Activated naive CD4-positive, alpha-beta T cell treated with anti-CD3 and anti-CD28 coated beads, Interleukin-2, amount 50 U/mL, for 24 hours (primary cell): ENCODE measurements at regions not wholly inside any gene's neighbourhood (a gene's known extent, or its start where the extent isn't known, plus 50 kb on each side); places are given as distances from the start of the nearest gene placed in this dataset.
"Not testable (repeated sequence)": the region's sequence is repeated elsewhere in the genome, so short reads cannot be mapped to it uniquely, and the experiment has no call there.

Source experiments
- H3K27ac Mint-ChIP-seq: one replicate; pipeline ENCODE4 v1.8.0; 2021; ENCODE audit warnings: mild to moderate bottlenecking, mixed read lengths
- H3K27me3 Mint-ChIP-seq: one replicate; pipeline ENCODE4 v1.8.0; 2021; ENCODE audit warnings: mixed read lengths
- H3K36me3 Mint-ChIP-seq: one replicate; pipeline ENCODE4 v1.8.0; 2021; ENCODE audit warnings: mixed read lengths
- H3K4me1 Mint-ChIP-seq: one replicate; pipeline ENCODE4 v1.8.0; 2021; ENCODE audit warnings: mixed read lengths
- H3K4me3 Mint-ChIP-seq: one replicate; pipeline ENCODE4 v1.8.0; 2021; ENCODE audit warnings: mild to moderate bottlenecking, mixed read lengths
- H3K9me3 Mint-ChIP-seq: one replicate; pipeline ENCODE4 v1.8.0; 2021; ENCODE audit warnings: mixed read lengths

DNA sequence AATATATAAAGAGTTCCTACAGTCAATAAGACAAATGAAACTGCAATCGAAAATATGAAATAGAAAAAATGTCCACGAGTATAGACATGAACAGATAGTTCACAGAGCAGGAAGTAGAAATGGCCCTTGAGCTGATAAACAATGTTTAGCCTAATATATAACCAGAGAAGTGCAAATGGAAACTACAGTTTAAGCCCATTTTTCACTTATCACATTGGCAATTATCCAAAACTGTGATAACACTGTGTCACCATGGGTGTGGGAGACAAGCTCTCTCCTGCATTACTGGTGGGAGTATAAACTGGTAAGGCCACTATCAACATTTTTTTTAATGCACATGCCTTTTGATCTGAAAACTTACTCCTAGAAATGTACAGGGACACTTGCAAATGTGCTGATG, 112.4 kb downstream of the TNFRSF13B start:
- not testable (repeated sequence) for H3K27ac Mint-ChIP-seq, H3K4me1 Mint-ChIP-seq, H3K27me3 Mint-ChIP-seq, H3K9me3 Mint-ChIP-seq, H3K4me3 Mint-ChIP-seq, H3K36me3 Mint-ChIP-seq

DNA sequence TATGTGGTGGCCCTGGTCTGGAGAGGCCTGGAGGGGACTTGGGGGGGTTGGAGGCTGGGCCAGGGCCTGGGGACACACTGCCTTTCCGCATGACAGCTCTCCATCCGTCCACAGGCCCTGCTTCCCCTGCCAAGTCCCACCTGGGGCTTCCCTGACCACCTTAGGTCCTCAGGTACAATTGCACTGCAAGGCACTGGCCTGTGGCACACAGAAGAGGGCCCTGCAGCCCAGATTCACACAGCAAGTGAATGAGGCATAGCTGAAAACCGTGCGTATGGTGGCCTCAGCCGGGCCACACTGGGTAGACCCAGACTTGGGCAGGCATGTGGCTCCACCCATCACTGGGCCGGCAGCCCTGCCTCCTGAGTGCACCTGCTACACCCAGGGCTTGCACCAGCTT, 114.2 kb downstream of the TNFRSF13B start:
- H3K4me1 Mint-ChIP-seq, H3K9me3 Mint-ChIP-seq, H3K4me3 Mint-ChIP-seq, H3K27ac Mint-ChIP-seq, H3K27me3 Mint-ChIP-seq, H3K36me3 Mint-ChIP-seq: not testable (repeated sequence)

DNA sequence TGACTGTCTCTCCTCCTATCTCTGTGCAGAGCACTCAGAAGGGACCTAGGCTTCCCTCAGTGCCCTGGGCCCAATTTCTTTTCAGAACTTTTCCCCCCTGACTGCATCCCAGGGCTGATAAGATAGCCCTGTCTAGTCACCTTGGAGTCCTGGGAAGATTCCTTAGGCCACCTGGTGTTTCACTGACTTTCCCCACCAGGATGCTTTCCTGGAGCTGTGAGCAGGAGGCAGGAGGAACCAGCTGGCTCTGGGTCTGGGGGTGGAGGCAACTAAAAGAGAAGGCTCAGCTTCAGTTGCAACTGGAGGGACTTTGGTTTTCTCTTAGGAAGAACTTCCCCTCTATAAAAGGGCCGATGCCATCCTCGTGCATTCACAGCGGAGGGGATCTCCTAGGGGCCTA, 115.1 kb downstream of the TNFRSF13B start:
- not testable (repeated sequence) for H3K9me3 Mint-ChIP-seq, H3K4me3 Mint-ChIP-seq, H3K36me3 Mint-ChIP-seq, H3K27ac Mint-ChIP-seq, H3K27me3 Mint-ChIP-seq, H3K4me1 Mint-ChIP-seq

DNA sequence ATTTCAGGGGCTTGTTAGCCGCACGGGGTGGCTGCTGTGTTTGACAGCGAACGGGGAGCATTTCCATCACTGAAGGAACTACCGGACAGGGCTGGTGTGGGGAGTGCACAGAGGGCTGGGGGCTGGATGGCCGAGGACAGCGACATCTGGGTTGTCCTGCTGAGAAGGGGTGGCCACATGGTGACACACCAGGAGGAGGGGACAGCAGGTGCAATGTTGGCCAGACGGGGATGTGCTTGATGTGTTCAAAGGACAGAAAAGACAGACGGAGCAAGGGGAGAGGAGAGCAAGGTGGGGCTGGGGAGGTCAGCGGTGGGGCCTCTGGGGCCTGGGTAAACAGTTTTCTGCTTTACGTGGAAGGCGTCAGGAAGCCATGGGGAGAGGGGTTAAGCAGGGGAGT, 115.7 kb downstream of the TNFRSF13B start:
- H3K36me3 Mint-ChIP-seq, H3K27me3 Mint-ChIP-seq, H3K27ac Mint-ChIP-seq, H3K4me1 Mint-ChIP-seq, H3K9me3 Mint-ChIP-seq, H3K4me3 Mint-ChIP-seq: not testable (repeated sequence)

DNA sequence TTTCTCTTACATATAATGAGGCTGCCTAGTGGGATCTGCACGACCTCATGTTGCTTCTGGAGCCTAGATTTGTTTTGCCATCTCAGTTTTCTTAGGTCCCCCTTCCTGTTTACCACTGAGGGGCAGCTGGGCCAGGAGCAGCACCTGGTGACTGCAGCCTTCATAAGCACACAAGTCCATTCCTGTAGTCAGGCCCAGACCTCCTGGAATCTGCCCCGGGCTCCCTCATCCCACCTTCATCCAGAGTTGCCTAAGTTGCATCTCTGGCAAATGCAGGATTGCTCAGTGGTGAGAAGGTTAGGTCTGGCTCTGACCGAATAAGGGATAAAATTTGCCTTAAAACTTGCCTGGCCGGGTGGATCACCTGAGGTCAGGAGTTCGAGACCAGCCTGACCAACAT, 117.3 kb downstream of the TNFRSF13B start:
- not testable (repeated sequence) for H3K36me3 Mint-ChIP-seq

DNA sequence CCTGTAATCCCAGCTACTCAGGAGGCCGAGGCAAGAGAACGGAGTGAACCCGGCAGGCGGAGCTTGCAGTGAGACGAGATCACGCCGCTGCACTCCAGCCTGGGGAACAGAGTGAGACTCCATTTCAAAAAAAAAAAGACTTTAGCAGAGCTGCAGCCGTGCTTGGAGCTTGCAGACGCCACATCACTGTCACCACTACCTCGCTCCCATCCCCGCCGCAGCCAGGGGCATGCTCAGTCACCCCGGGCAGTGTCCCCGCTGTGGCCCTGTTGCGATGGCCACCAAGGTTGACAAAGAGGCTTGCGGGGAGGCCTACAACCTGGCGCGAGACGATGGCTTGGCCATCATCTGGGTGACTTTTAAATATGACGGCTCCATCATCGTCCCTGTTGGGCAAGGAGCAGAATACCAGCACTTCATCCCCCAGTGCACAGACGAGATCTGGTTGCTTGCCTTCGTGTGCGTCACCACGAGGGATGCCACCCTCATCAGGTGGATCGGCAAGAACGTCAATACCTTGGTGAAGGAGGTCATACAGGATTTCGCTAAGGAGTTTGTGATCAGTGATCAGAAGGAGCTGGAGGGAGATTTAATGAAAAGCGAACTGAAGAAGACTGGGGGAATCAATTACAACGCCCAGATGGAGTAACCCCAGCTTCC, 118.1 kb downstream of the TNFRSF13B start:
- no peaks in the 10 kb centered on the region for H3K9me3 Mint-ChIP-seq
- no peaks in the 10 kb centered on the region for H3K27me3 Mint-ChIP-seq
- H3K27ac Mint-ChIP-seq, result no peak overlapping the region
- H3K36me3 Mint-ChIP-seq, result no peaks in the 10 kb centered on the region
- no peak overlapping the region for H3K4me3 Mint-ChIP-seq
- no peaks in the 10 kb centered on the region for H3K4me1 Mint-ChIP-seq

More for the DNA sequence above, 117.3 kb downstream of the TNFRSF13B start:
- H3K27ac Mint-ChIP-seq, H3K4me3 Mint-ChIP-seq, H3K9me3 Mint-ChIP-seq, H3K4me1 Mint-ChIP-seq, H3K27me3 Mint-ChIP-seq: not testable (repeated sequence)

DNA sequence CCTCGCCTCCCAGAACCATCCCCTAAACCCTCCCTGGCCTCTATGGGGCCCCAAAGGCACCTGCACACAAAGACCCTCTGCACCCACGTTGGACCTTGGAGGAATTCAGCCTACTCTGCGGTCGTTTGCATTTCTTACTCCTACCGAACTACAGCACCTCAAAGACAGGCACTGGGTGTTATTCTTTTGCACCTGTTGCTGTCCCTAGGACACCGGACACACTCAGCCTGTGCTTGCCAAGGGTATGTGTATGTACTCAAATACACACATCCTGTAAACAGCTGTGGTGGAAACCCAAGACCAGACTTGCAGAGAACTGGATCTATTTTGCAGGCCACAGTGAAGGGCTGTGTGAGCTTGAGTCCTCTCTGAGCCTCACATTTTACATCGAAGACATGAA, 122.1 kb downstream of the TNFRSF13B start:
- H3K27ac Mint-ChIP-seq, H3K27me3 Mint-ChIP-seq, H3K36me3 Mint-ChIP-seq: not testable (repeated sequence)

DNA sequence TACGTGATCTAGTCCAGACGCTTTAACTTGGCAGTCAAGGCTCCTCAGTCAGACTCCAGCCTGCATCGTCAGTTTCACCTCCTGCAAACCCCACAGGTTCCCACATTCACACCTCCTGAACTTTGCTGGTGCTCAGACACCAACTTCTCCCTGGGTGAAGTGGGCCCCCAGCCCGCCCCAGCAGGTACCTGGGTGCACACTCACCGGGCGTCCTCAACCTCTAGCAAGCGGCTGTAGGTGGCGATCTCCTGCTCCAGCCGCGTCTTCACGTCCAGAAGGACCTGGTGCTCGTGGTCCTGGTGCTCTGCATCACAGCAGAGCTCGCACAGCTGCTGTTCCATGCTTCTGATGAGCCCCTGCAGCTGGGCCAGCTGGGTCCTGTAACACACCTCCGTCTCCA, 122.9 kb downstream of the TNFRSF13B start:
- not testable (repeated sequence) for H3K36me3 Mint-ChIP-seq, H3K27ac Mint-ChIP-seq, H3K4me1 Mint-ChIP-seq, H3K9me3 Mint-ChIP-seq, H3K4me3 Mint-ChIP-seq, H3K27me3 Mint-ChIP-seq

More for the DNA sequence above, 122.1 kb downstream of the TNFRSF13B start:
- not testable (repeated sequence) for H3K9me3 Mint-ChIP-seq, H3K4me3 Mint-ChIP-seq, H3K4me1 Mint-ChIP-seq

DNA sequence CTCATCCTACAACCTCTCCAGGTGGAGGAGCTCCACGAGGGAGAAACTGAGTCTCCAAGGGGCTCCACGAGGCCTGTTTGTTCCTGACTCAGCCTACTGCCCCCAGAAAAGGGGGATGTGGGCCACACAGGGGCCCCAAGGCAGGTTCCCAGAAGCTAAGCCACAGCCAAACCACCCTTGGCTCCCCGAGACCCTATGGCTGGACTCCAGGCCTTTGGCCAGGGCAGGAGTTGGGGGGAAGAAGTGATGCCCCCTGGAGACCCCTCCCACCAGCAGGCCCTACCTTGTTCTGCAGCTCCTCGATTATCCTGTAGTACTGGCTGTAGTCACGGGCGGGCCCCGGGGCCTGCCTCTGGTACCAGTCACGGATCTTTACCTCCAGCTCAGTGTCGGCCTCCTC, 126.8 kb downstream of the TNFRSF13B start:
- not testable (repeated sequence) for H3K9me3 Mint-ChIP-seq, H3K27me3 Mint-ChIP-seq, H3K4me3 Mint-ChIP-seq, H3K4me1 Mint-ChIP-seq, H3K27ac Mint-ChIP-seq, H3K36me3 Mint-ChIP-seq

DNA sequence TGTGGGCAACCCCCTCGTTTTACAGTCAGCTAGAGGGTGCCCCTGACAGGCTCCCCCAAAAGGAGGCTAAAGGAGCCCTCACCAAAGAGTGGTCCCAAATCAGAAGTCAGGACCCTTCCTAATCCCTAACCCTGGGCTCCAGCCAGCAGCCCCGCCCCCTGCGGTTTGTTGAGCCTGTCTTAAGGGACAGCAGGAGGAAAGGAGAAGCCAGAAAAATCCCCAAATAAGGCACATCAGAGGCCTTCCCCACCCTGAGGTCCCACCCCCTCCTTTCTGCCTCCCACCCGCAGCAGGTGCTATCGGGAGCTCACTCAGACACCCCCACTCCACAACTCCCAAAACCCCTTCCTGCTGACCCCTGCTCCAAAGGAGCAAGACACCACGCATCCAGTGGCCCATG, 127.2 kb downstream of the TNFRSF13B start:
- H3K27me3 Mint-ChIP-seq, H3K4me3 Mint-ChIP-seq, H3K9me3 Mint-ChIP-seq, H3K27ac Mint-ChIP-seq, H3K36me3 Mint-ChIP-seq, H3K4me1 Mint-ChIP-seq: not testable (repeated sequence)

DNA sequence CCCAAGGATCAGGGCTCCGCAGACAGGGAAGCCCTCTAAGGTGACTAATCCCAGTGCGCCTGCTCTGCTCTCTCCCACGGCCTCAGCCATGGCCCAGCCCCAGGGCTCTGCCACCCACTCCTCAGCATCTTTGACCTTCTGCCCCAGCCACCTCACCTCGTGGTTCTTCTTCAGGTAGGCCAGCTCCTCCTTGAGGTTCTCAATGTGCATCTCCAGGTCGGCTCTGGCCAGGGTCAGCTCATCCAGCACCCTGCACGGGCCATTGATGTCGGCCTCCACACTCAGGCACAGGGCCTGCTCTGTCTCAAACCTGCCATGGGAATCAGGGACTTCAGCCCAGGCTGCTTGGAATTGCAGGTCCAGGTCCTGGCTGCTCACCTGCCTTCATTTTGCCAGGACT, 128.4 kb downstream of the TNFRSF13B start:
- H3K9me3 Mint-ChIP-seq, H3K4me3 Mint-ChIP-seq, H3K27me3 Mint-ChIP-seq, H3K27ac Mint-ChIP-seq, H3K36me3 Mint-ChIP-seq, H3K4me1 Mint-ChIP-seq: not testable (repeated sequence)

DNA sequence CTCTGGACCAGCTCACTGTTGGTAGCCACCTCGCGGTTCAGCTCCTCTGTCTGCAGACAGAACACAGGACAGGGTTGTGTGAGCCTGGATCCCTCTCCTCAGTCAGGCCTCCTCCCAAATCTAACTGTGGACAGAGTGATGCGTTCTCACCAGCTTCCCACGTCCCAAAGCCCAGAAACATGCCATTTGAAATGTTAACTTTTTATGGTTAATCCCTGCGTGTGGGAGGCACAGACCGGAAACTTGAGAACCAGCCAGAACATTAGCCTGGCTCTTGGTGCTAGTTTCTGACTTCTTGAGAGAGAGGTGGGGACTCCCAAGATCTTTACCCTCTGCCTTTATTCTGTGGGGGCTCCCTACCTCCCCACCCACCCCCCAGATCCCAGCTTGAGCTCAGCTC, 129.6 kb downstream of the TNFRSF13B start:
- H3K9me3 Mint-ChIP-seq, H3K27ac Mint-ChIP-seq, H3K4me1 Mint-ChIP-seq, H3K36me3 Mint-ChIP-seq, H3K27me3 Mint-ChIP-seq, H3K4me3 Mint-ChIP-seq: not testable (repeated sequence)

DNA sequence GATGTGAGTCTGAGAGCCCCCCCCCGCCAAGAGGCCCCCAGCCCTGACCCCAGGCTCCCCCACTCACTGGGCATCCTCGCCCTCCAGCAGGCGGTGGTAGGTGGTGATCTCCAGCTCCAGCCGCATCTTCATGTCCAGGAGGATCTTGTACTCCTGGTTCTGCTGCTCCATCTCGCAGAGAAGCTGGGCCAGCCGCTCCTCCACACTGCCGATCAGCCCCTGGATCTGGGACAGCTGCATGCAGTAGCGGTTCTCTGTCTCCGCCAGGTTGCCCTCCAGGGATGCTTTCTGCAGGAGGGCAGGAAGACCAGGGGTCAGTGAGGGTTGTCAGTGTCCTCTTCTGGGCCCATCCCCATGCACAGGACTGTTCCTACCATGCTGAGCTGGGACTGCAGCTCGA, 130.0 kb downstream of the TNFRSF13B start:
- not testable (repeated sequence) for H3K27me3 Mint-ChIP-seq, H3K4me3 Mint-ChIP-seq, H3K9me3 Mint-ChIP-seq, H3K27ac Mint-ChIP-seq, H3K4me1 Mint-ChIP-seq, H3K36me3 Mint-ChIP-seq

DNA sequence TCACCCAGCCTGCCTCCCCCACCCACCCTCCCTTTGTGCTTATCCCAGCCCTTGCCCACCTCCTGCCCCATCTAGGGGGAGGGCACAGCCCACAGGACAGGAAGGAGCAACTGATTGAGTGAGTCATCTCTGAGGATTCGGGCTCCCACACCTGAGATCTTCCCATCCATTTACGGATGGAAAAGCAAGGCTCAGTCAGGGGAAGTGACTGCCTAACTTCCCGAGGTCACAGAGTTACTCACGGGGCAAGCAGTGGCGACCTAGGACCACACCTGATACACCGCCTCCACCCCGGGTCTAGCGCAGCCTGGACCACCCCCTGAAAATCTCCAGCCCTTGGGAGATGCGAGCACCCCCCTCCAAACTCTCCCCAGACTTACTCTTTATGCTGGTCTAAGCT, 131.7 kb downstream of the TNFRSF13B start:
- H3K4me1 Mint-ChIP-seq, H3K36me3 Mint-ChIP-seq, H3K27me3 Mint-ChIP-seq, H3K27ac Mint-ChIP-seq, H3K9me3 Mint-ChIP-seq, H3K4me3 Mint-ChIP-seq: not testable (repeated sequence)

DNA sequence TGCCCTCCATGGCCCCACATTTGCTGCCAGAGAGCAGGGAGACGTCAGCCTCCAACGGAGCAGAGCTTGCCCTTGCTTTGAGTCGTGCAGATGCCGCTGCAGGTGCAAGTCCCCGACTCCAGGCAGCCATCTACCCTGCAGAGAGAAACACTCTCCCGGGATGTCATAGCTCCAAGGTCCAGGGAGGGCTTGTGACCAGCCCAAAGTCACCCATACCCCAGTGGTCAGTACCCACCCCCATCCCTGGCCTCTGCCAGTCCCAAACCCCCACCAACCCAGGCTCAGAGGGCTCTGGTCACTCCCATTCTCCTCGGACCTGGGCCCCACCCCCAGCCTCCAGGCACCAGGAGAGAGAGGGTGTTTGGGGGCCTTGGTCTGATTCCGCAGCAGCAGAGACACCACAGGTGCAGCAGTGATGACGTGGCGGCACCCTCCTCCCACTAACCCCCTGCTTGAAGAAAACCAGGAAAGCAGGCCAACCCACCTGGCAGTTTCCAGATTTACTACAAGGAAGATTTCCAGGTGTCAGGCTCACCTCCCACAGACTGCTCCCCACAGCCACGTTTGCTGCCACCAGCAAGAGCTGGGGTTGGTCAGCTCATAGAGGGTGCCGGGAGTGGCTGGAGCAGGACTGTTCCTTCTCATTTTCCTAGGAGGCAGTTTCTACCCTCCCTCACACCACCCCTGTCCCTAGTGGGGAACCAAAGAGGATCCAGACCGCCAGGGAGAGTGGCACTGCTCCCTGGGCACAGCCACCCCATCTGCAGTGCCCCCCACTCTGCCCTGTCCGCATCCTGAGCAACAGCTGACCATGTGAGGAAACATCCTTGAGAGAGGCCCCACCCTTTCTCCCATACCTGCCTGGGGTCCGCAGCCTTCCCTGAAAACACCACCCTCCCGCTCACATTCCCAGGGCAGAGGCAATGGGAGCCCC, 132.4 kb downstream of the TNFRSF13B start:
- not testable (repeated sequence) for H3K9me3 Mint-ChIP-seq, H3K4me3 Mint-ChIP-seq, H3K27me3 Mint-ChIP-seq, H3K36me3 Mint-ChIP-seq, H3K27ac Mint-ChIP-seq, H3K4me1 Mint-ChIP-seq

DNA sequence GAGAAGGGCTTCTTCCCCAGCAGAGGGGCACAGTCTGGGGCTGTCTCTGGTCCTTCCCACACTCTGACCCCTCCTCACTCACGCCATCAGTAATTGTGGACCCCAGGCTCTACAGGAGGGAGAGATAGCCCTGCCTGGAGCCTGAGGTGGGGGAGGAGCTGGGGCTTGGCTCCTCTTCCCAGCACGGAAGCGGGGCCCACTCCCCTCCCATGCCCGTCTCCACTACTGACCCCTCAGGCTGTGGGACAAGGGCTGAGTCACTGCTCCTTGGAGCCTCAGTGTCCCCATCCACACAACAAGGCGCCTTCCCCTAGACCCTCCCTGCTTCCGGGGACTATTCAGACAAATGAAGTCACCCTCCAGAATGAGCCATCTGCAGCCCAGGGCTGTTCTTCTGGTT, 133.1 kb downstream of the TNFRSF13B start:
- H3K27me3 Mint-ChIP-seq, H3K36me3 Mint-ChIP-seq, H3K4me1 Mint-ChIP-seq, H3K27ac Mint-ChIP-seq, H3K4me3 Mint-ChIP-seq, H3K9me3 Mint-ChIP-seq: not testable (repeated sequence)

DNA sequence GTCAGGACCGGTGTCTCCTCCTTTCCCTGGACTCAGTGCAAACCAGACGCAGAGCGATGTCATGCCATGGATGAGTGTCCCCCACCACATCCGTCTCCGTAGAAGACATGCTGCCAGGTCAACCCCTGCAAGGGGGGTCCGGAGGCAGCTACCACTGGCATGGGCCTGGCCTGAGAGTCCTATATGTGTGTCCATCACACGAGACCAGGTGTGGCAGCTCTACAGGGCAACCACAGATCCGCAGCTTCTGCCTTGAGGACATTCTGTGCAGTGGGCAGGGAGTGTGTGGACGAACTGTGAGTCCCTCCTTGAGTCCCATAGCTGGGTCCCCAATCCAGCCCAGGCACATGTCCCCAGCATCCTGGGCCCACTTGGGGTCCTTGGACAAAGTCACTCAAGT, 133.6 kb downstream of the TNFRSF13B start:
- not testable (repeated sequence) for H3K36me3 Mint-ChIP-seq, H3K27me3 Mint-ChIP-seq, H3K9me3 Mint-ChIP-seq, H3K4me1 Mint-ChIP-seq, H3K4me3 Mint-ChIP-seq, H3K27ac Mint-ChIP-seq
